AG09319 (cell line): ENCODE measurements at regions not wholly inside any gene's neighbourhood (a gene's known extent, or its start where the extent isn't known, plus 50 kb on each side); places are given as distances from the start of the nearest gene placed in this dataset.

Experiments used
- DNase-seq: peaks from one replicate; pipeline ENCODE4 v3.0.0-alpha.2; 2010; ENCODE audit warnings: low read depth; ENCODE audit errors: extremely low read depth
- CTCF ChIP-seq: IDR thresholded peaks from 2 replicates; pipeline ENCODE4 v1.5.1; 2011; ENCODE audit warnings: low read depth, mild to moderate bottlenecking, inconsistent platforms, low read length, moderate library complexity

DNA sequence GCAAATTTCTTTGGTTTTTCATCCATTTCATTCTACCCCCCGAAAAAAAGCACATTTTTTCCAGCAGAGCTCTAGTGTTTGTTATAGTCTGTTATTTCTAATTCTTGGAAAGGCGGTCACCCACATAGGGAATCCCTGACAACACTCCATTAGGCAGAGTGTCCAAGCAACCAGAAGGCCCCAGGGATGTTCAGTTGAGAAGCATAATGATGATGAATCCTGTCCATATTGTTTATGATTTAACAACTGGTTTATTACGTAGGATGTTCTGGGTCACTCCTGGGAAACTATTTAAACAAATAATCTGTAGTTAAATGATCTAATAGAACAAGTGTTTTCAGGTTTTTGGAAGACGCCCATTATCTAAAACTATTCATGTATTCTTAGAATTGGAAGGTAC lies 388.7 kb downstream of the TNS1 start:
- no peak for DNase-seq
- TF ChIP-seq CTCF: no peak

DNA sequence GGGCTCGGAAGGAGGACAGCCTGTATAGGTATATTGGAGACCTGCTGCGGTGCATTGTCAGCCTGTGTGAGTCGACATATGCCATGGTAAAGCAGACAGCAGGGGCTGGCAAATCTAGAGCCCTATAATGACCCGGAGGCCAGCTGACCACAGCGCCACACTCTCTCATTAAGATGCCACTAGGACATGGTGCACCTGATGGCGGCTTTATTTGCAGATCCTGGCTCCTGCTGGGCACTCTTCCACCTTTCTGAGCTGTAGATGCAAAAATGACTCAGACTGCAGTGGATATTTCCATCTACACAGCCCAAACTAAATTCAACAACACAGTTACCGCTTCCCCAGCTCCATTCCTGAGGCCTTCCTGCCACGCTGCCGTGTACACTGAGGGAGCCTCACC lies 389.9 kb downstream of the TNS1 start:
- TF ChIP-seq CTCF: no peak

DNA sequence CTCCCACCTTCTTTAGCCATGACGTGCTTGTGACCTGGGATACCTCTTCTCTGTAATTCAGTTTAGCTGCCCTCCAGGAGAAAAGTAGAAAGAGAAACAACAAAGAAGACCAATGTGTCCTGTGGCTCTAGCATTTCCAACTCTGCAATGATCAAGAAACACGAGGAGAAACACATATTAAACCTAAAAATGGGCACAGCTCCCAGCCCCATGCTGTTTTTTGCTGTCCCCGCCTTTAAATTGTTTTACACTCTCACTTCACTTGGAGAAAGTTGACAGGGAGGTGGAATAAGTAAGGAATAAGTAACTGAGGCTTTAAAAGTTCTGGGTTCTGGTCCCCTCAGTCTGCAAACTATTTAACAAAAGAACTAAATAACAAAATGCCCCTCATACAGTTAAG lies 390.6 kb downstream of the TNS1 start:
- TF ChIP-seq CTCF: no peak
- DNase-seq: no peak

More for the DNA sequence above, 389.9 kb downstream of the TNS1 start:
- DNase-seq: no peak

DNA sequence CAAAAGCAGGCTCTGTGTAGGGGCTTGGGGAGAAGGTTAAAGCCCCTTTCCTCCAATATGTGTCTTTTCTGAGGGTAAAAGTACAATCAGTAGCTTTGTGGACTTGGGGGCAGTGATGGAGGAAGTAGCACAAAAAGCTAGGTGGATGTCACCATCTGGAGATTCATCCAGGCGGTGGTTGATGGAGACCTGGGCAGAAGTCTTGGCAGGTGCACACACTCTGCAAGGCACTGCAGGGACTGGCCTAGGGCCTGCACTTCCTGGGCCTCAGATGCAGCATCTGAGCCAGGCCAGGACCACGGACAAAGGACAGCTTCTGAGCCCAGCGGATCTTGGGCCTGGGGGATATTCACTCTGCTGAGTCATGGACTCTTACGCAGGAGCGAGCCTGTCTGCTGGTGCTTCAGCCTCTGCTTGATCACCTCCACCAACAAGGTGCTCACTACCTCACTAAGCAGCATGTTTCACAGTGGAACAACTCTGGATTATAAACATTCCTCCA lies 391.1 kb downstream of the TNS1 start:
- DNase-seq: no peak

DNA sequence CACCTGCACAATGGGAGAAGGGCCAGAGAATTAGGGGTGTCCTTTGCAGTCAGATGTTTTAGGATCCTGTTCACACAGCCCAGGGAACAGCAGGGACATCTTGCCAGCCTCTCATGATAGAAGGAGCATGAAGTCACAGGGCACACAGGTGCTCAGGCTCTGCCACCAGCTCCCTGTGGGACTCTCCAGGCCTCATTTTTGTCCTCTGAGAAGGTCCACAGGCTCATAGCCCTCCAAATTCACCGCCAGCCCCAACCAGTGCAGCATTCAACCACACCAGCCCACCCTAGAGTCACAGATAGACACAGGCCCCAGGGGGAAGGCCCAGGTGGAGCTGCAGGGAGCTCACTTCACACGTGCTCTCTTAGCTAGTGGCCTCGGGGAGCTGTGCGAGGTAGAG lies 391.7 kb downstream of the TNS1 start:
- no peak for DNase-seq
- TF ChIP-seq CTCF: no peak

More for the DNA sequence above, 391.1 kb downstream of the TNS1 start:
- TF ChIP-seq CTCF: no peak

DNA sequence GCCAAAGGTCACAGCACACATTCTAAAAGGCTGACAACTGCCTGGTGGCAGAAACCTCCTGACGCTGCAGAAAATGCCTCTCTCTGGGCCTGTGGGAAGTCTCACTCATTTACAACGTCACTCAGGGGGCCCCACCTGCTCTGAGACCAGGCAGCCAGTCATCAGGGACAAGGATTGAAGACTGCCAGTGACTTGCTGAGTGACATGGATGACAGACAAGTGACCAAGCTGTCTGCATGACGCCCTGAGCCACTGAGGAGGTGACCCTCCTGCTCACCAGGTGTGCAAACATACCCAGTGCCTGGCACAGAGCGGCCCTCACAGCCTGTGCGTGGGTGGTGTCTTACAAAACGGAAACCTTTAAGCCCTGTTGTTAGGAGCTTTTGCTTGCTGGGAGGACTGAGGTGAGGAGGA lies 392.4 kb downstream of the TNS1 start:
- no peak for DNase-seq
- no peak for TF ChIP-seq CTCF

- DNase-seq: no peak
- no peak for TF ChIP-seq CTCF
Observed at GRCh38 chr2:217609952-217610351, 392.8 kb downstream of the TNS1 start.
